ENCODE measurements at regions not wholly inside any gene's neighbourhood (a gene's known extent, or its start where the extent isn't known, plus 50 kb on each side); places are given as distances from the start of the nearest gene placed in this dataset.

- TF ChIP-seq CTCF (IDR thresholded peaks at IDR 0.05; ENCODE audit: insufficient read depth, low read length): no peak
- no peak for TF ChIP-seq REST (IDR thresholded peaks at IDR 0.05; ENCODE audit: insufficient replicate concordance, low read depth)
- TF ChIP-seq POLR2AphosphoS5 (IDR thresholded peaks at IDR 0.05; ENCODE audit: low read depth): no peak
- no peak for TF ChIP-seq GABPA (IDR thresholded peaks at IDR 0.05; ENCODE audit: low read depth)
These were observed 135.3 kb downstream of the RTP5 start for GRCh38 chr2:242004902-242005230.
